K562 (cell line): ENCODE measurements at regions not wholly inside any gene's neighbourhood (a gene's known extent, or its start where the extent isn't known, plus 50 kb on each side); places are given as distances from the start of the nearest gene placed in this dataset.

ENCODE experiments used
- ATAC-seq: fragments of 200-7000 bp; cut with Tn5 transposase; 3 replicates; pipeline ENCODE4 v1.9.1; 2020; ENCODE audit warnings: moderate library complexity
- BruUV-seq: library from RNA; stranded (reverse); fragments of 400-500 nt; replicated peaks from 2 replicates; lab custom pipeline; 2021; lab: Mats Ljungman, UMichigan
- CTCF ChIA-PET: fragments of 300-600 bp; formaldehyde crosslinking; extraction: SDS; loops from one replicate; lab custom pipeline; 2021; ENCODE audit warnings: low intra/inter-chr PET ratio; lab: Yijun Ruan, JAX
- POLR2A ChIA-PET: fragments of 300-600, 350-650 bp; sonication (Branson Sonifier 250); formaldehyde crosslinking; extraction: SDS; loops from one replicate; lab custom pipeline; 2021; ENCODE audit warnings: antibody characterized with exemption, inconsistent platforms; lab: Yijun Ruan, JAX
- DNase-seq, 4 experiments: peaks; one replicate each; pipeline versions ENCODE4 v3.0.0 to v3.0.0-alpha.2; 2011 to 2018; ENCODE audit warnings: low spot score in 3 of 4, mixed read lengths in 3 of 4; ENCODE audit errors: extremely low read depth in 1 of 4
- FAIRE-seq: peaks from 2 replicates; lab custom pipeline; 2011; peaks lifted over from hg19 to GRCh38; lab: Jason Lieb, UNC
- H2AFZ ChIP-seq: 2 replicates; pipeline ENCODE4 v1.6.0; 2011; ENCODE audit warnings: low read depth, low read length, control low read depth, inconsistent platforms
- H3K27ac ChIP-seq: fragments of 200-600 bp; 3 replicates; pipeline ENCODE4 v1.8.0; 2011; ENCODE audit warnings: low read depth, mild to moderate bottlenecking, control low read depth, inconsistent platforms, low read length, moderate library complexity, mixed read lengths; ENCODE audit errors: extremely low read depth
- H3K27me3 ChIP-seq, 2 experiments: fragments of 300-600 bp in 1 of 2; 2 replicates in 1 of 2; 3 replicates in 1 of 2; pipeline versions ENCODE4 v1.6.0 to v1.8.0; 2011; ENCODE audit warnings: inconsistent platforms in 2 of 2, low read length in 2 of 2, mild to moderate bottlenecking in 1 of 2, mixed read lengths in 1 of 2, moderate library complexity in 1 of 2; ENCODE audit not compliant: control insufficient read depth in 2 of 2, insufficient read depth in 2 of 2
- H3K36me3 ChIP-seq: fragments of 300-600 bp; 3 replicates; pipeline ENCODE4 v1.8.0; 2011; ENCODE audit warnings: mild to moderate bottlenecking, low read length, inconsistent platforms; ENCODE audit not compliant: control insufficient read depth, insufficient read depth
- H3K4me1 ChIP-seq, 2 experiments: fragments of 200-600 bp in 1 of 2; replicated peaks in 1 of 2; 2 replicates in 1 of 2; 3 replicates in 1 of 2; pipeline versions ENCODE4 v1.5.1 to v1.8.0; 2011; ENCODE audit warnings: inconsistent platforms in 2 of 2, low read length in 2 of 2, mild to moderate bottlenecking in 1 of 2, mixed read lengths in 1 of 2, moderate library complexity in 1 of 2; ENCODE audit not compliant: control insufficient read depth in 2 of 2, insufficient read depth in 2 of 2
- H3K4me2 ChIP-seq: 2 replicates; pipeline ENCODE4 v1.6.1; 2011; ENCODE audit warnings: low read length, control low read depth, inconsistent platforms, mixed read lengths; ENCODE audit not compliant: insufficient read depth
- H3K4me3 ChIP-seq: fragments of 200-600 bp; sonication (generic), shearing (Covaris generic); 2 replicates; pipeline ENCODE4 v1.5.1; 2016; ENCODE audit warnings: control low read depth, inconsistent platforms
- H3K79me2 ChIP-seq: fragments of 200-600 bp; 3 replicates; pipeline ENCODE4 v1.8.0; 2011; ENCODE audit warnings: low read length, inconsistent platforms; ENCODE audit not compliant: control insufficient read depth, insufficient read depth
- H3K9ac ChIP-seq, 2 experiments: 2 replicates each; pipeline versions ENCODE4 v1.6.0 to v1.6.1; 2011; ENCODE audit warnings: low read depth in 2 of 2, low read length in 2 of 2, control low read depth in 1 of 2, inconsistent platforms in 1 of 2, mild to moderate bottlenecking in 1 of 2, mixed read lengths in 1 of 2; ENCODE audit not compliant: insufficient read depth in 1 of 2
- H3K9me1 ChIP-seq: one replicate; pipeline ENCODE4 v1.6.0; 2011; ENCODE audit warnings: inconsistent platforms, mild to moderate bottlenecking, low read length, moderate library complexity; ENCODE audit not compliant: control insufficient read depth, insufficient read depth
- H3K9me3 ChIP-seq: replicated peaks from 2 replicates; pipeline ENCODE4 v1.5.1; 2011; ENCODE audit warnings: low read depth, low read length, inconsistent platforms; ENCODE audit not compliant: control insufficient read depth, insufficient read depth
- H4K20me1 ChIP-seq: replicated peaks from 2 replicates; pipeline ENCODE4 v1.6.1; 2011; ENCODE audit warnings: low read length, inconsistent platforms, mixed read lengths; ENCODE audit not compliant: control insufficient read depth, insufficient read depth
- BDP1 ChIP-seq: IDR thresholded peaks from 3 replicates; pipeline ENCODE4 v1.6.1; 2011; ENCODE audit not compliant: insufficient read length, insufficient read depth
- CCAR2 ChIP-seq: fragments of 200-400 bp; formaldehyde crosslinking; IDR thresholded peaks from 2 replicates; pipeline ENCODE4 v1.6.1; 2017; ENCODE audit warnings: mild to moderate bottlenecking, low read depth, low read length
- DPF2 ChIP-seq: fragments of 450-650 bp; IDR thresholded peaks from 2 replicates; pipeline ENCODE4 v1.6.1; 2016
- FOSL1 ChIP-seq: fragments of 200-800 bp; sonication (Bioruptor generic); conservative IDR thresholded peaks from 2 replicates; pipeline ENCODE4 v1.6.1; 2016; ENCODE audit warnings: missing genetic modification characterization, missing compliant biosample characterization
- KDM4B ChIP-seq, 2 experiments: fragments of 450-650 bp in 1 of 2; sonication (generic) in 1 of 2; IDR thresholded peaks; 2 replicates each; pipeline ENCODE4 v1.6.1; 2016 to 2017; ENCODE audit warnings: borderline replicate concordance in 2 of 2, antibody characterized with exemption in 1 of 2, low read depth in 1 of 2, mild to moderate bottlenecking in 1 of 2
- KLF10 ChIP-seq: fragments of 250-450 bp; sonication (Bioruptor Pico); IDR thresholded peaks from 2 replicates; pipeline ENCODE4 v1.6.1; 2021; ENCODE audit warnings: matching md5 sums
- MBD2 ChIP-seq: sonication (generic); IDR thresholded peaks from 2 replicates; pipeline ENCODE4 v1.6.1; 2016; ENCODE audit warnings: low read depth, borderline replicate concordance
- MCM7 ChIP-seq, 2 experiments: fragments of 450-650 bp; IDR thresholded peaks; 2 replicates each; pipeline ENCODE4 v1.6.1; 2016 to 2018
- MTA3 ChIP-seq: fragments of 450-650 bp; formaldehyde crosslinking; IDR thresholded peaks from 2 replicates; pipeline ENCODE4 v1.6.1; 2017; ENCODE audit warnings: mild to moderate bottlenecking, borderline replicate concordance
- NCOA2 ChIP-seq, 2 experiments: fragments of 450-650 bp; IDR thresholded peaks; 2 replicates each; pipeline ENCODE4 v1.6.1; 2018; ENCODE audit warnings: mild to moderate bottlenecking in 2 of 2, moderate library complexity in 1 of 2; ENCODE audit not compliant: partially characterized antibody in 2 of 2
- PHF21A ChIP-seq: fragments of 450-650 bp; IDR thresholded peaks from 2 replicates; pipeline ENCODE4 v1.6.1; 2017; ENCODE audit warnings: low read depth, borderline replicate concordance
- PML ChIP-seq: IDR thresholded peaks from 2 replicates; pipeline ENCODE4 v1.6.1; 2012; ENCODE audit warnings: low read length, inconsistent platforms
- SMARCC2 ChIP-seq: fragments of 450-650 bp; IDR thresholded peaks from 2 replicates; pipeline ENCODE4 v1.6.1; 2017; ENCODE audit warnings: antibody characterized with exemption, moderate library complexity, mild to moderate bottlenecking, low read depth
- TAF9B ChIP-seq: fragments of 450-650 bp; IDR thresholded peaks from 2 replicates; pipeline ENCODE4 v1.6.1; 2018; ENCODE audit warnings: mild to moderate bottlenecking; ENCODE audit not compliant: partially characterized antibody
- THRB ChIP-seq: fragments of 450-650 bp; formaldehyde crosslinking; conservative IDR thresholded peaks from 2 replicates; pipeline ENCODE4 v1.4.0; 2022; ENCODE audit warnings: mild to moderate bottlenecking, missing genetic modification characterization
- TSHZ1 ChIP-seq: fragments of 250-450 bp; sonication (Bioruptor Pico); IDR thresholded peaks from 2 replicates; pipeline ENCODE4 v1.4.0; 2020; ENCODE audit warnings: mild to moderate bottlenecking, moderate library complexity
- ZNF140 ChIP-seq: fragments of 250-450 bp; sonication (Bioruptor Pico); IDR thresholded peaks from 2 replicates; pipeline ENCODE4 v1.8.0; 2021; ENCODE audit warnings: moderate library complexity, mild to moderate bottlenecking, inconsistent platforms
- ZNF717 ChIP-seq: fragments of 250-450 bp; sonication (Bioruptor Pico); IDR thresholded peaks from 2 replicates; pipeline ENCODE4 v1.5.0; 2021
- WGBS: fragments of 100-300 bp; shearing (Covaris generic); methylation state at CpG from one replicate; pipeline ENCODE4 v1.1.6; 2016; ENCODE audit warnings: low coverage, mixed read lengths; ENCODE audit not compliant: insufficient coverage; ENCODE audit errors: missing lambda C conversion rate; 5-methylcytosine and 5-hydroxymethylcytosine counted together
- in situ Hi-C: fragments of 300-500 bp; cut with MboI; formaldehyde crosslinking; loops from 4 replicates; pipeline ENCODE4 v1.15.0; 2018; ENCODE audit warnings: inconsistent platforms, mixed read lengths
- intact Hi-C: fragments of 100-400 bp; cut with micrococcal nuclease; formaldehyde crosslinking; loops from 2 replicates; pipeline ENCODE4 v1.14.2; 2022

GRCh38 chr4:134634301-134634700, 432.7 kb upstream of the PABPC4L start (continued):
- no peak for TF ChIP-seq THRB (CRISPR knock-in tag)
- no peak for TF ChIP-seq SMARCC2
- TF ChIP-seq, all 486 proteins: peak for 0

- Histone ChIP-seq H3K79me2 (no peaks in the 10 kb centered on the region), H2AFZ (no peak overlapping the region), H3K36me3 (no peaks in the 10 kb centered on the region), H3K4me2 (no peak overlapping the region), H3K4me3 (no peak overlapping the region), H4K20me1 (no peaks in the 10 kb centered on the region), H3K9me3 (no peaks in the 10 kb centered on the region; the same call in 1 of the 2 replicates), H3K27ac (no peak overlapping the region), H3K4me1 (no peaks in the 10 kb centered on the region), H3K9me1 (no peaks in the 10 kb centered on the region), H3K9ac (no peak overlapping the region), H3K27me3 (no peaks in the 10 kb centered on the region)
- ATAC-seq = no peak
- ChIA-PET CTCF (no interaction called here), POLR2A (no interaction called here)
- no peak for DNase-seq
- BruUV-seq = no TSS peak
- no peak for FAIRE-seq
- in situ Hi-C loops = no loop called here
- 0% methylated on average over 1 of the region's 1 CpG for WGBS
- intact Hi-C loops = no loop called here
- TF ChIP-seq NCOA2 (IDR thresholded peaks at IDR 0.05; ENCODE audit: partially characterized antibody in 2 of 2) (no peak), PML (no peak), MBD2 (no peak), CCAR2 (no peak), KLF10 (CRISPR knock-in tag) (no peak), KDM4B (IDR thresholded peaks at IDR 0.05; ENCODE audit: borderline replicate concordance in 2 of 2, low read depth in 1 of 2) (no peak), TSHZ1 (CRISPR knock-in tag) (no peak), TAF9B (no peak), DPF2 (no peak), FOSL1 (tag) (no peak), BDP1 (no peak), MTA3 (no peak), MCM7 (IDR thresholded peaks at IDR 0.05) (no peak), ZNF717 (no peak), PHF21A (no peak), ZNF140 (no peak)
Measured at GRCh38 chr4:134632056-134632455, 430.5 kb upstream of the PABPC4L start.
